Cardiac fibroblast (primary cell): ENCODE measurements at regions not wholly inside any gene's neighbourhood (a gene's known extent, or its start where the extent isn't known, plus 50 kb on each side); places are given as distances from the start of the nearest gene placed in this dataset.

ENCODE experiments used
- DNase-seq, 2 donors: peaks; one replicate each; pipeline versions ENCODE4 v3.0.0 to v3.0.0-alpha.2; 2010; ENCODE audit warnings: low read depth in 2 of 2
- H3K4me3 ChIP-seq, 2 donors: replicated peaks in 1 of 2; 1 replicate in 1 of 2; 2 replicates in 1 of 2; pipeline ENCODE4 v1.5.1; 2011; ENCODE audit warnings: low read depth in 2 of 2, low read length in 2 of 2, mild to moderate bottlenecking in 2 of 2, moderate library complexity in 1 of 2
- TF ChIP-seq, protein P1 (sequence below): IDR thresholded peaks from one replicate; pipeline ENCODE4 v1.5.1; 2011; ENCODE audit warnings: low read depth, mild to moderate bottlenecking, low read length, inconsistent platforms

DNA sequence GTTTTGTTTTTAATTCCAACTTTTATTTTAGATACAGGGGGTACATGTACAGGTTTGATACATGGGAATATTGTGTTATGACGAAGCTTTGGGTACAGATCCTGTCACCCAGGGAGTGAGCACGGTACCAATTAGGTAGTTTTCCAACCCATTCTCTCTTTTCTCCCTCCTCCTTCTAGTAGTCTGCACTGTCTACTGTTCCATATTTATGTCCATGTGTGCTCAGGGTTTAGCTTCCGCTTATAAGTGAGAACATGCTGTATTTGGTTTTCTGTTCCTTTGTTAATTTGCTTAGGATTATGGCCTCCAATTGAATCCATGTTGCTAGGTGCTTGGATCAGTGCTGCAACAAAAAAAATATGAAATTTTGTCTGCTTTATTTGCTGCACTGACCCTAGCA is 659.3 kb upstream of the TMEFF2 start:
- TF ChIP-seq, protein P1, sequence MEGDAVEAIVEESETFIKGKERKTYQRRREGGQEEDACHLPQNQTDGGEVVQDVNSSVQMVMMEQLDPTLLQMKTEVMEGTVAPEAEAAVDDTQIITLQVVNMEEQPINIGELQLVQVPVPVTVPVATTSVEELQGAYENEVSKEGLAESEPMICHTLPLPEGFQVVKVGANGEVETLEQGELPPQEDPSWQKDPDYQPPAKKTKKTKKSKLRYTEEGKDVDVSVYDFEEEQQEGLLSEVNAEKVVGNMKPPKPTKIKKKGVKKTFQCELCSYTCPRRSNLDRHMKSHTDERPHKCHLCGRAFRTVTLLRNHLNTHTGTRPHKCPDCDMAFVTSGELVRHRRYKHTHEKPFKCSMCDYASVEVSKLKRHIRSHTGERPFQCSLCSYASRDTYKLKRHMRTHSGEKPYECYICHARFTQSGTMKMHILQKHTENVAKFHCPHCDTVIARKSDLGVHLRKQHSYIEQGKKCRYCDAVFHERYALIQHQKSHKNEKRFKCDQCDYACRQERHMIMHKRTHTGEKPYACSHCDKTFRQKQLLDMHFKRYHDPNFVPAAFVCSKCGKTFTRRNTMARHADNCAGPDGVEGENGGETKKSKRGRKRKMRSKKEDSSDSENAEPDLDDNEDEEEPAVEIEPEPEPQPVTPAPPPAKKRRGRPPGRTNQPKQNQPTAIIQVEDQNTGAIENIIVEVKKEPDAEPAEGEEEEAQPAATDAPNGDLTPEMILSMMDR: no peak
- no peak for DNase-seq
- H3K4me3 ChIP-seq: no peak overlapping the region

DNA sequence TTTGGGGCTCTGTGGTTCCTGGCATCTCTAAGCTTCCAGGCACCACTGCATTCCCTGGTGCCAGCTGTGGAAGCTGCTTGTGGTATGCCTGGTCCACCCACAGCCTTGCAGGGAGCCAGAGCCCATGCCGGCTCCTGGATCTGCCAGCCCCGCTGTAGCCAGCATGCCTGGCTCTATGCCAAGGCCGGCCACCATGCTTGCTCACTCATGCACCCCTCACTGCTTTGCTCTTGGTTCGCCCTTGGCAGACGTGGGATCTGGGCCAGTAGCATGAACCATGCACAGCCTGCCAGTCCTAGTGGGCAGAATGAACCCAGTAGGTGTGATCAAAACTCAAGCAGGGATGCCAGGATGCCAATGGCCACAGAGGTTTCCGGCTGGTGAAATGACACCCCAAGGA is 634.2 kb upstream of the TMEFF2 start:
- no peak for DNase-seq
- no peak overlapping the region for H3K4me3 ChIP-seq
- TF ChIP-seq, protein P1: no peak

DNA sequence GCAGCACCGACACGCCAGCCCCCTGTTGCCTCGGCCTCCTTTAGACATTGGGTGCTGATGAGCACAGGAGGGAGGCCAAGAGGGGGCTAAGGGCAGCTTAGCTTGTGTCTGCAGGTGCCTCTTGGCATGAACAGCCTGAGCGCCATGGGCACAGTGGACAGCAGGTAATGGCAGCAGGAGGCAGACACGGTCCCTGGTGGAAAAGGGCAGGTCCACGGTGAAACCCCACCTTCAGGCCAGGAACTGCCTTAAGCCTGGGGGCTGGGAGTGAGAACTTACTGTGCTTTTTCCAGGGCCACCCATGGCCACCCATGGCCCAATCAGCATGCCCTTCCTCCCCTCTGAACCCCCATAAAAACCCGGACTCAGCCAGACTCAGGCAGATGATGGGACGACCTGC is 633.4 kb upstream of the TMEFF2 start:
- TF ChIP-seq, protein P1: no peak
- DNase-seq: no peak

DNA sequence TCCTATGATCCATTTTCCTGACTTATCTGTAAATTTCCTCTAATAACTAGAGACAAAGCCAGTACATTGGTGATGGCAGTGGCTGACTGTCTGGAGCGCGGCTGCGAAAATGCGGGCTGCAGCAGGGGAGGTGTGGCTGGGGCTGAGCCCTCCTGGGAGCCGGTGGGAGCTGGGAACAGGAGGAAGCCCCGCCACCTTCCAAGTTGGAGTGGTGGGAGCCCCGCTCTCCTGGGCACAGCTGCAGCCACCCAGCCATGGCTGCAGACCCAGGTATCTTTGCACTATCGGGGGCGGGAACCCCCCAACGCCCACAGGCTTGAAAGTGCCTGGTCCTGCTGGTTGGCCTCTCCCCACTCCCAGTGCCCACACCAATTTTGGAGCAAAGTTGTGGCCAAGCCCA is 633.0 kb upstream of the TMEFF2 start:
- TF ChIP-seq, protein P1: no peak
- no peak overlapping the region for H3K4me3 ChIP-seq
- DNase-seq: no peak

More for the DNA sequence above, 633.4 kb upstream of the TMEFF2 start:
- no peak overlapping the region for H3K4me3 ChIP-seq

DNA sequence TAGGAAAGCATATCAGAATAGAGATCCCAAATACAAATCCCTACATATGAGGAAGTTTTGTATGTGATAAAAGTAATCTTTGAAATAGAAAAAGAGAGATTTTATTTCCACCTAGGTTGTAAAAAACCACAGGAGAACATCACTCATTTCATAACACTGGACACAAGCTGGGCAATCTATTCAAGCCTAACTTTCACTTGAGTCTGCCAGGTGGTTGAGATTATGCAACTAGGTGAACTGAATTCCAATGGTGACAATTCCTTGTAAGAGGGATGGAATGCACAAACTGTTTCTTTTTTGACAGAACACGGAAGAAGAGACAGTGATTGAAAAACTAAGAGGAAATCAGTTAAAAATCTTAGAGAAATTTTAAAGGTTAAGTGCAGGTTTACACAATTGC is 619.6 kb upstream of the TMEFF2 start:
- TF ChIP-seq, protein P1: no peak
- no peak overlapping the region for H3K4me3 ChIP-seq
- DNase-seq: no peak

DNA sequence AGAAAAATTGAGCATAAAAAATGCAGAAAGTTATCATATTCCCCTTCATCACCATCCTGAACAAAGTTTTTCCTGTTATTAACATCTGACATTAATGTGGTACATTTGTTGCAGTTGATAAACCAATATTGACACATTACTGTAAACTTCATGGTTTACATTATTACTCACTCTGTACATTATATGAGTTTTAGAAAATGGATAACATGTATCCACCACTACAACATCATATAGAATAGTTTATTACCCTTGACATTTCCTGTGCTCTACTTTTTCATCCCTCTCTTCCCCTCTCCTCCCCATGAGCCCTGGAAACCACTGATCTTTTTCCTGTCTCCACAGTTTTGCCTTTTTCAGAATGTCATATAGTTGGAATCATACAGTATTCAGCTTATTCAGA is 618.6 kb upstream of the TMEFF2 start:
- no peak for DNase-seq
- no peak overlapping the region for H3K4me3 ChIP-seq
- TF ChIP-seq, protein P1: no peak

DNA sequence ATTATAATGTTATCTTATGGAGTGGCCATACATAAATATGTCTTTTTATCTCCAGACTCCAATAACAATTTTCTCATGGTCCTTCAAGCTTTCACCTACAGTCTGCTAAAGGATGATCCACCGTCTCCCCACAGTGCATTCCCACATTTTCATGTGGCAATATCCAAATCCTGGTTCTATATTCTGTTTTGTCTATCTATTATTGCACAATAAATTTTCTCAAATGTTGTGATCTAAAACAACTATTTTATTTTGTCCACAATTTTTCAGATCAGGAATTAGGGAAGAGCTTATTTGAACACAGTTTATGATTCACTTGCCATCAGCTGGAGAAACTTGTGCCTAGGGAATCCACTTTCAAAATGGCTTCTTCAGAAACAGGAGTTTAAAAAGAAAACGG is 614.4 kb upstream of the TMEFF2 start:
- no peak overlapping the region for H3K4me3 ChIP-seq
- DNase-seq: no peak
- TF ChIP-seq, protein P1: no peak
